WTC11 (cell line): ENCODE measurements at regions not wholly inside any gene's neighbourhood (a gene's known extent, or its start where the extent isn't known, plus 50 kb on each side); places are given as distances from the start of the nearest gene placed in this dataset.

Experiments used
- ATAC-seq: fragments of 200-7000 bp; cut with Tn5 transposase; 2 replicates; pipeline ENCODE4 v1.10.0; 2021; ENCODE audit warnings: mild to moderate bottlenecking, moderate library complexity
- CTCF ChIA-PET: fragments of 300-600 bp; sonication (Branson Sonifier 250); formaldehyde crosslinking; loops from one replicate; lab custom pipeline; 2021; ENCODE audit warnings: antibody characterized with exemption; lab: Charles Lee
- POLR2A ChIA-PET: fragments of 350-600 bp; sonication (Branson Sonifier 250); formaldehyde crosslinking; loops from one replicate; lab custom pipeline; 2021; ENCODE audit warnings: antibody characterized with exemption; lab: Charles Lee
- DNase-seq: peaks from one replicate; pipeline ENCODE4 v3.0.0; 2021; ENCODE audit warnings: low spot score
- H3K27ac Mint-ChIP-seq: 2 replicates; pipeline ENCODE4 v1.8.0; 2021; ENCODE audit warnings: mixed read lengths
- H3K27me3 Mint-ChIP-seq: 2 replicates; pipeline ENCODE4 v1.8.0; 2021; ENCODE audit warnings: low read depth, mild to moderate bottlenecking, moderate library complexity, mixed read lengths
- H3K36me3 Mint-ChIP-seq: 2 replicates; pipeline ENCODE4 v1.8.0; 2021; ENCODE audit warnings: mixed read lengths
- H3K4me1 Mint-ChIP-seq: 2 replicates; pipeline ENCODE4 v1.8.0; 2022; ENCODE audit warnings: mixed read lengths
- H3K4me3 Mint-ChIP-seq: 2 replicates; pipeline ENCODE4 v1.8.0; 2021; ENCODE audit warnings: mild to moderate bottlenecking, moderate library complexity, mixed read lengths
- H3K9me3 Mint-ChIP-seq: 2 replicates; pipeline ENCODE4 v1.8.0; 2021; ENCODE audit warnings: mixed read lengths
- ATF2 ChIP-seq: sonication (generic); formaldehyde crosslinking; IDR thresholded peaks from 2 replicates; pipeline ENCODE4 v1.8.1; 2022; ENCODE audit warnings: low read depth, missing genetic modification reagents, borderline replicate concordance
- CDX4 ChIP-seq: fragments of 250-450 bp; sonication (Bioruptor Pico); IDR thresholded peaks from 2 replicates; pipeline ENCODE4 v1.9.0; 2021; ENCODE audit warnings: moderate library complexity, mild to moderate bottlenecking, inconsistent platforms, borderline replicate concordance
- E2F5 ChIP-seq: sonication (generic); formaldehyde crosslinking; IDR thresholded peaks from 2 replicates; pipeline ENCODE4 v1.8.1; 2022; ENCODE audit warnings: mild to moderate bottlenecking, moderate library complexity, missing genetic modification reagents
- ERG ChIP-seq: fragments of 250-450 bp; sonication (Bioruptor Pico); IDR thresholded peaks from 2 replicates; pipeline ENCODE4 v1.8.0; 2021; ENCODE audit warnings: mild to moderate bottlenecking
- FOXK1 ChIP-seq: sonication (generic); formaldehyde crosslinking; IDR thresholded peaks from 2 replicates; pipeline ENCODE4 v1.8.0; 2022; ENCODE audit warnings: mild to moderate bottlenecking, moderate library complexity, missing genetic modification reagents
- FOXP1 ChIP-seq: sonication (generic); formaldehyde crosslinking; IDR thresholded peaks from 2 replicates; pipeline ENCODE4 v1.8.0; 2022; ENCODE audit warnings: missing genetic modification reagents, mild to moderate bottlenecking, moderate library complexity, borderline replicate concordance
- KAT7 ChIP-seq: sonication (generic); formaldehyde crosslinking; IDR thresholded peaks from 2 replicates; pipeline ENCODE4 v1.8.1; 2023; ENCODE audit warnings: missing genetic modification reagents, mild to moderate bottlenecking, borderline replicate concordance
- MXD4 ChIP-seq: fragments of 250-450 bp; sonication (Bioruptor Pico); IDR thresholded peaks from 2 replicates; pipeline ENCODE4 v1.8.0; 2021; ENCODE audit warnings: mild to moderate bottlenecking, moderate library complexity, borderline replicate concordance
- NFE2L1 ChIP-seq: sonication (generic); formaldehyde crosslinking; IDR thresholded peaks from 2 replicates; pipeline ENCODE4 v1.8.1; 2023; ENCODE audit warnings: missing genetic modification reagents
- NFYB ChIP-seq: sonication (generic); formaldehyde crosslinking; conservative IDR thresholded peaks from 2 replicates; pipeline ENCODE4 v1.8.0; 2022; ENCODE audit warnings: low read depth, missing genetic modification reagents
- NR1H2 ChIP-seq: sonication (generic); formaldehyde crosslinking; IDR thresholded peaks from 2 replicates; pipeline ENCODE4 v1.9.0; 2021; ENCODE audit warnings: mild to moderate bottlenecking, moderate library complexity, missing genetic modification reagents
- PRDM15 ChIP-seq: sonication (generic); formaldehyde crosslinking; IDR thresholded peaks from 2 replicates; pipeline ENCODE4 v1.8.0; 2022; ENCODE audit warnings: missing genetic modification reagents
- SMAD4 ChIP-seq: sonication (generic); formaldehyde crosslinking; IDR thresholded peaks from 2 replicates; pipeline ENCODE4 v1.8.0; 2022; ENCODE audit warnings: mild to moderate bottlenecking, missing genetic modification reagents
- SP1 ChIP-seq: sonication (generic); formaldehyde crosslinking; conservative IDR thresholded peaks from 2 replicates; pipeline ENCODE4 v1.8.1; 2022; ENCODE audit warnings: missing genetic modification reagents
- STAT6 ChIP-seq: sonication (generic); formaldehyde crosslinking; conservative IDR thresholded peaks from 2 replicates; pipeline ENCODE4 v1.8.1; 2023; ENCODE audit warnings: mild to moderate bottlenecking, low read depth, missing genetic modification reagents, moderate library complexity
- TEAD1 ChIP-seq: sonication (generic); formaldehyde crosslinking; IDR thresholded peaks from 2 replicates; pipeline ENCODE4 v1.8.0; 2022; ENCODE audit warnings: mild to moderate bottlenecking, missing genetic modification reagents
- ZNF396 ChIP-seq: fragments of 250-450 bp; sonication (Bioruptor Pico); IDR thresholded peaks from 2 replicates; pipeline ENCODE4 v1.8.0; 2021; ENCODE audit warnings: mild to moderate bottlenecking, moderate library complexity, borderline replicate concordance

GRCh38 chr6:91266156-91266555, 679.3 kb upstream of the MAP3K7 start:
- no peak overlapping the region for H3K27ac Mint-ChIP-seq
- H3K27me3 Mint-ChIP-seq, result no peaks in the 10 kb centered on the region
- TF ChIP-seq STAT6 (CRISPR knock-in tag) (no peak), CDX4 (no peak), SMAD4 (CRISPR knock-in tag) (no peak), TEAD1 (CRISPR knock-in tag) (no peak), E2F5 (CRISPR knock-in tag) (no peak), FOXP1 (CRISPR knock-in tag) (no peak), KAT7 (CRISPR knock-in tag) (no peak), MXD4 (no peak), ERG (no peak), NFYB (CRISPR knock-in tag) (no peak), ATF2 (CRISPR knock-in tag) (no peak), ZNF396 (CRISPR knock-in tag) (no peak), FOXK1 (no peak), NR1H2 (CRISPR knock-in tag) (no peak), SP1 (no peak), NFE2L1 (CRISPR knock-in tag) (no peak), PRDM15 (no peak)
- TF ChIP-seq, all 79 proteins: peak for 0
- no peaks in the 10 kb centered on the region for H3K36me3 Mint-ChIP-seq
- DNase-seq (no peak), ATAC-seq (no peak)
- CTCF ChIA-PET, result no interaction called here
- H3K9me3 Mint-ChIP-seq, result peaks cover 3% of the 10 kb centered on the region; the same call in 1 of the 2 replicates
- H3K4me1 Mint-ChIP-seq, result peaks cover 12% of the 10 kb centered on the region
- POLR2A ChIA-PET, result no interaction called here
- no peak overlapping the region for H3K4me3 Mint-ChIP-seq
